ENCODE measurements at regions not wholly inside any gene's neighbourhood (a gene's known extent, or its start where the extent isn't known, plus 50 kb on each side); places are given as distances from the start of the nearest gene placed in this dataset.
"Not testable (repeated sequence)": the region's sequence is repeated elsewhere in the genome, so short reads cannot be mapped to it uniquely, and the experiment has no call there.

- intact Hi-C loops (cut with DNase I), result no loop called here
- ATAC-seq (no peak), DNase-seq (ENCODE audit: low spot score) (no peak)
Measured at GRCh38 chr7:132034748-132035416, 478.5 kb upstream of the PODXL start.

- no peak for DNase-seq (ENCODE audit: low spot score)
- ATAC-seq, result no peak
- intact Hi-C loops (cut with DNase I), result no loop called here
Measured at GRCh38 chr7:132030883-132031282, 474.5 kb upstream of the PODXL start.

- no peak for DNase-seq (ENCODE audit: low spot score)
- peak; percentile 42 for ATAC-seq
- intact Hi-C loops (cut with DNase I), result no loop called here
Measured at GRCh38 chr7:132030086-132030568, 473.7 kb upstream of the PODXL start.

- no peak for ATAC-seq
- intact Hi-C loops (cut with DNase I), result no loop called here
- DNase-seq (ENCODE audit: low spot score), result no peak
Measured at GRCh38 chr7:132029369-132030085, 473.1 kb upstream of the PODXL start.

GRCh38 chr7:132028144-132028920, 471.9 kb upstream of the PODXL start:
- no peak for ATAC-seq
- no peak for DNase-seq (ENCODE audit: low spot score)
- intact Hi-C loops (cut with DNase I), result no loop called here

GRCh38 chr7:132024290-132024689, 467.9 kb upstream of the PODXL start:
- DNase-seq (ENCODE audit: low spot score), result no peak
- intact Hi-C loops (cut with DNase I), result no loop called here
- ATAC-seq, result no peak

GRCh38 chr7:132023466-132023865, 467.0 kb upstream of the PODXL start:
- intact Hi-C loops (cut with DNase I), result no loop called here
- ATAC-seq, result no peak

GRCh38 chr7:132022188-132022587, 465.8 kb upstream of the PODXL start:
- intact Hi-C loops (cut with DNase I), result no loop called here
- DNase-seq (ENCODE audit: low spot score), result no peak
- ATAC-seq, result no peak

More at GRCh38 chr7:132023466-132023865, 467.0 kb upstream of the PODXL start:
- DNase-seq (ENCODE audit: low spot score), result no peak

GRCh38 chr7:132019703-132020102, 463.3 kb upstream of the PODXL start:
- DNase-seq (ENCODE audit: low spot score), result no peak
- intact Hi-C loops (cut with DNase I), result no loop called here
- ATAC-seq, result no peak

- no peak for DNase-seq (ENCODE audit: low spot score)
- intact Hi-C loops (cut with DNase I), result no loop called here
- no peak for ATAC-seq
Measured at GRCh38 chr7:132009778-132010177, 453.4 kb upstream of the PODXL start.

GRCh38 chr7:132004529-132004928, 448.1 kb upstream of the PODXL start:
- intact Hi-C loops (cut with DNase I), result no loop called here
- ATAC-seq (no peak), DNase-seq (ENCODE audit: low spot score) (no peak)

- intact Hi-C loops (cut with DNase I), result no loop called here
- ATAC-seq (no peak), DNase-seq (ENCODE audit: low spot score) (no peak)
Measured at GRCh38 chr7:132002343-132002968, 446.0 kb upstream of the PODXL start.

GRCh38 chr7:132001146-132001545, 444.7 kb upstream of the PODXL start:
- intact Hi-C loops (cut with DNase I), result no loop called here
- ATAC-seq (no peak), DNase-seq (ENCODE audit: low spot score) (no peak)

GRCh38 chr7:131999193-131999592, 442.8 kb upstream of the PODXL start:
- no peak for DNase-seq (ENCODE audit: low spot score)

GRCh38 chr7:131995324-131995723, 438.9 kb upstream of the PODXL start:
- intact Hi-C loops (cut with DNase I), result no loop called here

More at GRCh38 chr7:131999193-131999592, 442.8 kb upstream of the PODXL start:
- no peak for ATAC-seq
- intact Hi-C loops (cut with DNase I), result no loop called here

GRCh38 chr7:131981069-131981468, 424.6 kb upstream of the PODXL start:
- ATAC-seq; intact Hi-C loops (cut with DNase I); DNase-seq (ENCODE audit: low spot score): not testable (repeated sequence)

More at GRCh38 chr7:131995324-131995723, 438.9 kb upstream of the PODXL start:
- no peak for DNase-seq (ENCODE audit: low spot score)
- ATAC-seq, result no peak

- DNase-seq (ENCODE audit: low spot score); ATAC-seq; intact Hi-C loops (cut with DNase I): not testable (repeated sequence)
Measured at GRCh38 chr7:131978118-131978517, 421.7 kb upstream of the PODXL start.

GRCh38 chr7:131976411-131976810, 420.0 kb upstream of the PODXL start:
- intact Hi-C loops (cut with DNase I), result no loop called here
- ATAC-seq (no peak), DNase-seq (ENCODE audit: low spot score) (no peak)

GRCh38 chr7:131974671-131975070, 418.2 kb upstream of the PODXL start:
- intact Hi-C loops (cut with DNase I), result no loop called here
- DNase-seq (ENCODE audit: low spot score) (no peak), ATAC-seq (no peak)

All from sciatic nerve (tissue), 2 donors.